ENCODE measurements at regions not wholly inside any gene's neighbourhood (a gene's known extent, or its start where the extent isn't known, plus 50 kb on each side); places are given as distances from the start of the nearest gene placed in this dataset.

DNA sequence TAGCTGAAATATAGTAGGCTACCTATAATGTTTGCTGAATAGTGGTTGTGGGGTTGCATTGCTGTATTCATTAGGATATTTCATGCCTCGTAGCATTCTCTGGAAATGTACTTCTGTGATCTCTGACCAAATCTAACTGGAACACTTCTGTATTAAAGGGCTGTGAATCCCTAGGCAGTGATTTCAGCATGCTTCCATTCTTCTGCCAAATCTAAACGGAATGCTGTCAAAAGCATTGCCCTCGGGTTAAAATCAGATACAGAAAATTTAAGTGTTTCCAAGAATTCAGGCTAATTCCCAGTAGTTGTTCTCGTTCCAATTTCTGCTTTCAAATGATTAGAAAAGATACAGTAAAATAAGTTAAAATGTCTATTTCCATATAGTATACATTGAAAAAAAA is 1847.5 kb upstream of the IGFBP7 start:
- TF ChIP-seq, protein P1, sequence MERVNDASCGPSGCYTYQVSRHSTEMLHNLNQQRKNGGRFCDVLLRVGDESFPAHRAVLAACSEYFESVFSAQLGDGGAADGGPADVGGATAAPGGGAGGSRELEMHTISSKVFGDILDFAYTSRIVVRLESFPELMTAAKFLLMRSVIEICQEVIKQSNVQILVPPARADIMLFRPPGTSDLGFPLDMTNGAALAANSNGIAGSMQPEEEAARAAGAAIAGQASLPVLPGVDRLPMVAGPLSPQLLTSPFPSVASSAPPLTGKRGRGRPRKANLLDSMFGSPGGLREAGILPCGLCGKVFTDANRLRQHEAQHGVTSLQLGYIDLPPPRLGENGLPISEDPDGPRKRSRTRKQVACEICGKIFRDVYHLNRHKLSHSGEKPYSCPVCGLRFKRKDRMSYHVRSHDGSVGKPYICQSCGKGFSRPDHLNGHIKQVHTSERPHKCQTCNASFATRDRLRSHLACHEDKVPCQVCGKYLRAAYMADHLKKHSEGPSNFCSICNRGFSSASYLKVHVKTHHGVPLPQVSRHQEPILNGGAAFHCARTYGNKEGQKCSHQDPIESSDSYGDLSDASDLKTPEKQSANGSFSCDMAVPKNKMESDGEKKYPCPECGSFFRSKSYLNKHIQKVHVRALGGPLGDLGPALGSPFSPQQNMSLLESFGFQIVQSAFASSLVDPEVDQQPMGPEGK (CRISPR knock-in tag; IDR thresholded peaks at IDR 0.05): no peak
- TF ChIP-seq, protein P2, sequence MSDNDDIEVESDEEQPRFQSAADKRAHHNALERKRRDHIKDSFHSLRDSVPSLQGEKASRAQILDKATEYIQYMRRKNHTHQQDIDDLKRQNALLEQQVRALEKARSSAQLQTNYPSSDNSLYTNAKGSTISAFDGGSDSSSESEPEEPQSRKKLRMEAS (IDR thresholded peaks at IDR 0.05): no peak
- TF ChIP-seq, protein P3, sequence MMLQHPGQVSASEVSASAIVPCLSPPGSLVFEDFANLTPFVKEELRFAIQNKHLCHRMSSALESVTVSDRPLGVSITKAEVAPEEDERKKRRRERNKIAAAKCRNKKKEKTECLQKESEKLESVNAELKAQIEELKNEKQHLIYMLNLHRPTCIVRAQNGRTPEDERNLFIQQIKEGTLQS (CRISPR knock-in tag; IDR thresholded peaks at IDR 0.05): no peak
- no peak for TF ChIP-seq RNF2 (conservative IDR thresholded peaks at IDR 0.05; ENCODE audit: low read depth)
- TF ChIP-seq TBP (CRISPR knock-in tag; IDR thresholded peaks at IDR 0.05): no peak
- TF ChIP-seq POLR2AphosphoS2 (IDR thresholded peaks at IDR 0.05; ENCODE audit: low read depth, low read length): no peak
- TF ChIP-seq REL (CRISPR knock-in tag; conservative IDR thresholded peaks at IDR 0.05): no peak
- TF ChIP-seq ETV6 (CRISPR knock-in tag; conservative IDR thresholded peaks at IDR 0.05): no peak
